HepG2 (cell line): ENCODE measurements at regions not wholly inside any gene's neighbourhood (a gene's known extent, or its start where the extent isn't known, plus 50 kb on each side); places are given as distances from the start of the nearest gene placed in this dataset.

Experiments used
- ATAC-seq: fragments of 200-7000 bp; cut with Tn5 transposase; 3 replicates; pipeline ENCODE4 v1.9.1; 2020; ENCODE audit warnings: mild to moderate bottlenecking, moderate library complexity
- BruUV-seq: library from RNA; stranded (reverse); fragments of 400-500 nt; replicated peaks from 2 replicates; lab custom pipeline; 2021; lab: Mats Ljungman, UMichigan
- CTCF ChIA-PET: fragments of 300-600 bp; formaldehyde crosslinking; extraction: SDS; loops from one replicate; lab custom pipeline; 2021; ENCODE audit warnings: low total read pairs, inconsistent platforms, low intra/inter-chr PET ratio; lab: Yijun Ruan, JAX
- POLR2A ChIA-PET: fragments of 350-600 bp; sonication (Branson Sonifier 250); formaldehyde crosslinking; loops from one replicate; lab custom pipeline; 2020; ENCODE audit warnings: antibody characterized with exemption, inconsistent platforms; lab: Yijun Ruan, JAX
- DNase-seq: peaks from one replicate; pipeline ENCODE4 v3.0.0-alpha.2; 2015; ENCODE audit warnings: low spot score
- FAIRE-seq: peaks from 3 replicates; lab custom pipeline; 2011; peaks lifted over from hg19 to GRCh38; lab: Jason Lieb, UNC
- H2AFZ ChIP-seq: one replicate; pipeline ENCODE4 v1.6.1; 2011; ENCODE audit warnings: low read length, inconsistent platforms
- H3K27ac ChIP-seq: fragments of 300-600 bp; 3 replicates; pipeline ENCODE4 v1.8.0; 2011; ENCODE audit warnings: mixed run types, mild to moderate bottlenecking, mixed read lengths, low read length, inconsistent platforms; ENCODE audit not compliant: insufficient read depth; ENCODE audit errors: extremely low read length
- H3K27me3 ChIP-seq, 2 experiments: fragments of 200-600 bp in 1 of 2; 2 replicates in 1 of 2; 3 replicates in 1 of 2; pipeline versions ENCODE4 v1.6.0 to v1.8.0; 2011; ENCODE audit warnings: low read length in 2 of 2, mild to moderate bottlenecking in 2 of 2, moderate library complexity in 2 of 2, inconsistent platforms in 1 of 2; ENCODE audit not compliant: insufficient read depth in 2 of 2, control insufficient read depth in 1 of 2
- H3K36me3 ChIP-seq, 2 experiments: fragments of 200-600 bp in 1 of 2; replicated peaks in 1 of 2; 2 replicates in 1 of 2; 3 replicates in 1 of 2; pipeline versions ENCODE4 v1.5.1 to v1.8.0; 2011; ENCODE audit warnings: low read length in 2 of 2, inconsistent platforms in 1 of 2; ENCODE audit not compliant: insufficient read depth in 2 of 2, control insufficient read depth in 1 of 2
- H3K4me1 ChIP-seq: 2 replicates; pipeline ENCODE4 v1.5.1; 2012; ENCODE audit warnings: low read length, inconsistent platforms; ENCODE audit not compliant: insufficient read depth
- H3K4me2 ChIP-seq: 2 replicates; pipeline ENCODE4 v1.6.0; 2011; ENCODE audit warnings: low read depth, low read length, inconsistent platforms
- H3K4me3 ChIP-seq, 3 experiments: fragments of 200-600 bp in 1 of 3; sonication (generic), shearing (Covaris generic) in 1 of 3; replicated peaks in 1 of 3; 2 replicates each; pipeline ENCODE4 v1.5.1; 2011 to 2016; ENCODE audit warnings: low read length in 3 of 3, inconsistent platforms in 2 of 3, low read depth in 2 of 3, mild to moderate bottlenecking in 2 of 3, control low read depth in 1 of 3, mixed read lengths in 1 of 3; ENCODE audit not compliant: insufficient read depth in 1 of 3
- H3K79me2 ChIP-seq: one replicate; pipeline ENCODE4 v1.6.1; 2011; ENCODE audit warnings: low read length, inconsistent platforms; ENCODE audit not compliant: insufficient read depth
- H3K9ac ChIP-seq: 2 replicates; pipeline ENCODE4 v1.6.0; 2011; ENCODE audit warnings: mild to moderate bottlenecking, low read depth, low read length, inconsistent platforms; ENCODE audit not compliant: insufficient read depth
- H3K9me3 ChIP-seq: 2 replicates; pipeline ENCODE4 v1.5.1; 2012; ENCODE audit warnings: mild to moderate bottlenecking, low read length
- H4K20me1 ChIP-seq: 2 replicates; pipeline ENCODE4 v1.6.0; 2011; ENCODE audit warnings: inconsistent platforms, mild to moderate bottlenecking, low read length, moderate library complexity; ENCODE audit not compliant: insufficient read depth
- FOXP1 ChIP-seq, 2 experiments: fragments of 450-650 bp in 1 of 2; IDR thresholded peaks; 2 replicates each; pipeline ENCODE4 v1.6.1; 2017 to 2018; ENCODE audit warnings: antibody characterized with exemption in 1 of 2
- KDM4B ChIP-seq: sonication (generic); formaldehyde crosslinking; IDR thresholded peaks from 2 replicates; pipeline ENCODE4 v1.4.0; 2020; ENCODE audit warnings: missing genetic modification reagents
- KLF16 ChIP-seq, 2 experiments: sonication (generic) in 1 of 2; formaldehyde crosslinking in 1 of 2; IDR thresholded peaks; 2 replicates each; pipeline versions ENCODE4 v1.6.1 to v1.8.0; 2016 to 2023; ENCODE audit warnings: missing genetic modification reagents in 2 of 2, missing compliant biosample characterization in 1 of 2
- NCOA5 ChIP-seq: sonication (generic); formaldehyde crosslinking; IDR thresholded peaks from 2 replicates; pipeline ENCODE4 v1.4.0; 2020; ENCODE audit warnings: missing genetic modification reagents
- PAF1 ChIP-seq: IDR thresholded peaks from 2 replicates; pipeline ENCODE4 v1.6.1; 2016; ENCODE audit warnings: missing genetic modification reagents, missing compliant biosample characterization
- SALL1 ChIP-seq: sonication (generic); formaldehyde crosslinking; IDR thresholded peaks from 2 replicates; pipeline ENCODE4 v1.8.0; 2022; ENCODE audit warnings: mild to moderate bottlenecking, missing genetic modification reagents
- SOX13 ChIP-seq, 3 experiments: fragments of 450-650 bp in 1 of 3; sonication (generic) in 1 of 3; formaldehyde crosslinking in 1 of 3; IDR thresholded peaks in 2 of 3; conservative IDR thresholded peaks in 1 of 3; 2 replicates each; pipeline versions ENCODE4 v1.5.0 to v1.6.1; 2016 to 2020; ENCODE audit warnings: antibody characterized with exemption in 1 of 3, mild to moderate bottlenecking in 1 of 3, missing compliant biosample characterization in 1 of 3, missing genetic modification reagents in 1 of 3, moderate library complexity in 1 of 3
- TERF1 ChIP-seq: sonication (generic); formaldehyde crosslinking; IDR thresholded peaks from 2 replicates; pipeline ENCODE4 v1.8.0; 2022; ENCODE audit warnings: mild to moderate bottlenecking, missing genetic modification reagents, moderate library complexity
- ZNF354B ChIP-seq: sonication (generic); formaldehyde crosslinking; IDR thresholded peaks from 2 replicates; pipeline ENCODE4 v1.8.0; 2022; ENCODE audit warnings: mild to moderate bottlenecking, missing genetic modification reagents
- ZSCAN29 ChIP-seq: sonication (generic); formaldehyde crosslinking; conservative IDR thresholded peaks from 2 replicates; pipeline ENCODE4 v1.4.0; 2020; ENCODE audit warnings: mild to moderate bottlenecking, missing genetic modification reagents
- WGBS: methylation state at CpG from one replicate; pipeline ENCODE4 v1.1.6; 2017; ENCODE audit warnings: low lambda C conversion rate; 5-methylcytosine and 5-hydroxymethylcytosine counted together
- in situ Hi-C: cut with HindIII; loops from 2 replicates; pipeline ENCODE4 v1.10.0; 2017; ENCODE audit warnings: low pct_unique_long_range_greater_than_20kb; ENCODE audit not compliant: extremely low pct_ligation_motif_present
- intact Hi-C: fragments of 100-400 bp; cut with micrococcal nuclease; formaldehyde crosslinking; loops from one replicate; pipeline ENCODE4 v1.10.0; 2022; ENCODE audit not compliant: unreplicated experiment

- WGBS, result 53% methylated on average over 3 of the region's 3 CpGs
- CTCF ChIA-PET, result no interaction called here
- TF ChIP-seq SOX13 (IDR thresholded peaks at IDR 0.05) (no peak), SOX13 (CRISPR knock-in tag; conservative IDR thresholded peaks at IDR 0.05 in 1 of 2, IDR thresholded peaks at IDR 0.05 in 1 of 2) (no peak), NCOA5 (CRISPR knock-in tag) (no peak), FOXP1 (IDR thresholded peaks at IDR 0.05) (no peak), FOXP1 (CRISPR knock-in tag; IDR thresholded peaks at IDR 0.05) (no peak), PAF1 (CRISPR knock-in tag) (no peak), ZSCAN29 (CRISPR knock-in tag) (no peak), TERF1 (CRISPR knock-in tag) (no peak), KDM4B (CRISPR knock-in tag) (no peak), KLF16 (CRISPR knock-in tag; IDR thresholded peaks at IDR 0.05) (no peak), SALL1 (CRISPR knock-in tag) (no peak), ZNF354B (CRISPR knock-in tag) (no peak)
Observed at GRCh38 chr2:207276858-207277257, 111.1 kb upstream of the KLF7 start.

More at GRCh38 chr2:207276858-207277257, 111.1 kb upstream of the KLF7 start:
- ATAC-seq (no peak), FAIRE-seq (no peak), DNase-seq (no peak)
- no peaks in the 10 kb centered on the region for H3K9me3 ChIP-seq
- no peak overlapping the region for H3K27ac ChIP-seq
- no peak overlapping the region for H3K4me3 ChIP-seq
- no peaks in the 10 kb centered on the region for H4K20me1 ChIP-seq
- no TSS peak for BruUV-seq
- no peaks in the 10 kb centered on the region for H3K79me2 ChIP-seq
- intact Hi-C loops (no loop called here), in situ Hi-C loops (no loop called here)
- H3K4me1 ChIP-seq, result no peaks in the 10 kb centered on the region
- no peak overlapping the region for H2AFZ ChIP-seq
- no peaks in the 10 kb centered on the region for H3K27me3 ChIP-seq
- H3K9ac ChIP-seq, result no peak overlapping the region
- H3K36me3 ChIP-seq, result no peaks in the 10 kb centered on the region
- POLR2A ChIA-PET, result no interaction called here
- no peak overlapping the region for H3K4me2 ChIP-seq
